ENCODE measurements at regions not wholly inside any gene's neighbourhood (a gene's known extent, or its start where the extent isn't known, plus 50 kb on each side); places are given as distances from the start of the nearest gene placed in this dataset.

DNA sequence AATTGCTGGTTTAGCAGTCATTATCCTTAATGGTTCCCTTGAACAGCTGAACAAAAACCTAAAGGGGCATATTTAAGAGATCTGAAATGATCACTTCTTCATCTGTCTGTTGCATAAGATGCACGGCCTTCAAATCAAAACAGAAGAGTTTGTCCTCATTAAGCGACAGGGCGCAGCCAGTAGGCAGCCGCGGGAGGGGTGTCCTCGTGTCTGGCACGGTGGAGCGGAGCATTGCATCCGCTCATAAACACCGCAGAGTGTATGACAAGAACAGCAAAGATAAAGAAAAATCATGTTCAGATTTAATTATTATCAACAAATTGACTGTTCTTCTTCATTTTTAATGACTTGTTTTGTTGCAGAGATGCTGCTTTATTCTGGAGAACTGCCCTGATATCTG lies 255.6 kb upstream of the ADARB2 start:
- TF ChIP-seq, protein P1, sequence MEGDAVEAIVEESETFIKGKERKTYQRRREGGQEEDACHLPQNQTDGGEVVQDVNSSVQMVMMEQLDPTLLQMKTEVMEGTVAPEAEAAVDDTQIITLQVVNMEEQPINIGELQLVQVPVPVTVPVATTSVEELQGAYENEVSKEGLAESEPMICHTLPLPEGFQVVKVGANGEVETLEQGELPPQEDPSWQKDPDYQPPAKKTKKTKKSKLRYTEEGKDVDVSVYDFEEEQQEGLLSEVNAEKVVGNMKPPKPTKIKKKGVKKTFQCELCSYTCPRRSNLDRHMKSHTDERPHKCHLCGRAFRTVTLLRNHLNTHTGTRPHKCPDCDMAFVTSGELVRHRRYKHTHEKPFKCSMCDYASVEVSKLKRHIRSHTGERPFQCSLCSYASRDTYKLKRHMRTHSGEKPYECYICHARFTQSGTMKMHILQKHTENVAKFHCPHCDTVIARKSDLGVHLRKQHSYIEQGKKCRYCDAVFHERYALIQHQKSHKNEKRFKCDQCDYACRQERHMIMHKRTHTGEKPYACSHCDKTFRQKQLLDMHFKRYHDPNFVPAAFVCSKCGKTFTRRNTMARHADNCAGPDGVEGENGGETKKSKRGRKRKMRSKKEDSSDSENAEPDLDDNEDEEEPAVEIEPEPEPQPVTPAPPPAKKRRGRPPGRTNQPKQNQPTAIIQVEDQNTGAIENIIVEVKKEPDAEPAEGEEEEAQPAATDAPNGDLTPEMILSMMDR (IDR thresholded peaks at IDR 0.05): no peak
- no peak for TF ChIP-seq POLR2AphosphoS5 (IDR thresholded peaks at IDR 0.05)
- no peak for TF ChIP-seq POLR2A (IDR thresholded peaks at IDR 0.05)

All from suprapubic skin (tissue), 4 donors.